ENCODE measurements at regions not wholly inside any gene's neighbourhood (a gene's known extent, or its start where the extent isn't known, plus 50 kb on each side); places are given as distances from the start of the nearest gene placed in this dataset.

GRCh38 chr7:54812756-54813322 lies 53.8 kb upstream of the SEC61G start:
- TF ChIP-seq CTCF (IDR thresholded peaks at IDR 0.05; ENCODE audit: low read depth, low read length, poor library complexity, severe bottlenecking) (no peak), EZH2phosphoT487 (IDR thresholded peaks at IDR 0.05; ENCODE audit: borderline replicate concordance, low read length) (no peak)
